Fibroblast of lung (primary cell): ENCODE measurements at regions not wholly inside any gene's neighbourhood (a gene's known extent, or its start where the extent isn't known, plus 50 kb on each side); places are given as distances from the start of the nearest gene placed in this dataset.

Experiments used
- DNase-seq, 2 donors: peaks; one replicate each; pipeline versions ENCODE4 v3.0.0 to v3.0.0-alpha.2; 2010; ENCODE audit warnings: low read depth in 2 of 2
- H2AFZ ChIP-seq: 2 replicates; pipeline ENCODE4 v1.5.1; 2012; ENCODE audit warnings: low read length, control low read depth, inconsistent platforms
- H3K27ac ChIP-seq: 2 replicates; pipeline ENCODE4 v1.5.1; 2011; ENCODE audit warnings: low read length, control low read depth; ENCODE audit not compliant: insufficient read depth
- H3K27me3 ChIP-seq: 2 replicates; pipeline ENCODE4 v1.5.1; 2011; ENCODE audit warnings: mild to moderate bottlenecking, low read length; ENCODE audit not compliant: control insufficient read depth, insufficient read depth
- H3K36me3 ChIP-seq: 2 replicates; pipeline ENCODE4 v1.5.1; 2011; ENCODE audit warnings: low read length; ENCODE audit not compliant: control insufficient read depth, insufficient read depth
- H3K4me1 ChIP-seq: 2 replicates; pipeline ENCODE4 v1.5.1; 2011; ENCODE audit warnings: low read length; ENCODE audit not compliant: control insufficient read depth, insufficient read depth; ENCODE audit errors: extremely low read depth
- H3K4me2 ChIP-seq: 2 replicates; pipeline ENCODE4 v1.5.1; 2011; ENCODE audit warnings: low read length, control low read depth; ENCODE audit not compliant: insufficient read depth; ENCODE audit errors: extremely low read depth
- H3K4me3 ChIP-seq, 4 experiments: fragments of 200-600 bp in 1 of 4; sonication (generic) in 1 of 4; replicated peaks in 1 of 4; 2 replicates each; pipeline ENCODE4 v1.5.1; 2011 to 2016; ENCODE audit warnings: low read length in 4 of 4, low read depth in 3 of 4, mild to moderate bottlenecking in 3 of 4, control low read depth in 2 of 4, inconsistent platforms in 1 of 4, mixed read lengths in 1 of 4; ENCODE audit not compliant: insufficient read depth in 1 of 4; ENCODE audit errors: control extremely low read depth in 1 of 4
- H3K79me2 ChIP-seq: 2 replicates; pipeline ENCODE4 v1.5.1; 2012; ENCODE audit warnings: mild to moderate bottlenecking, low read length, inconsistent platforms; ENCODE audit not compliant: control insufficient read depth, insufficient read depth
- H3K9ac ChIP-seq: 2 replicates; pipeline ENCODE4 v1.5.1; 2011; ENCODE audit warnings: mild to moderate bottlenecking, low read length, control low read depth; ENCODE audit not compliant: insufficient read depth
- H3K9me3 ChIP-seq: 2 replicates; pipeline ENCODE4 v1.5.1; 2012; ENCODE audit warnings: low read depth, low read length; ENCODE audit not compliant: control insufficient read depth, insufficient read depth
- H4K20me1 ChIP-seq: 2 replicates; pipeline ENCODE4 v1.5.1; 2011; ENCODE audit warnings: low read length; ENCODE audit not compliant: control insufficient read depth, insufficient read depth; ENCODE audit errors: extremely low read depth
- CTCF ChIP-seq, 2 donors: IDR thresholded peaks in 1 of 2; conservative IDR thresholded peaks in 1 of 2; 1 replicate in 1 of 2; 2 replicates in 1 of 2; pipeline ENCODE4 v1.5.1; 2011 to 2012; ENCODE audit warnings: low read length in 2 of 2, control low read depth in 1 of 2, inconsistent platforms in 1 of 2, low read depth in 1 of 2, mild to moderate bottlenecking in 1 of 2
- EZH2 ChIP-seq: IDR thresholded peaks from 2 replicates; pipeline ENCODE4 v1.5.1; 2012; ENCODE audit warnings: low read length, control low read depth, mild to moderate bottlenecking; ENCODE audit errors: missing control alignments

DNA sequence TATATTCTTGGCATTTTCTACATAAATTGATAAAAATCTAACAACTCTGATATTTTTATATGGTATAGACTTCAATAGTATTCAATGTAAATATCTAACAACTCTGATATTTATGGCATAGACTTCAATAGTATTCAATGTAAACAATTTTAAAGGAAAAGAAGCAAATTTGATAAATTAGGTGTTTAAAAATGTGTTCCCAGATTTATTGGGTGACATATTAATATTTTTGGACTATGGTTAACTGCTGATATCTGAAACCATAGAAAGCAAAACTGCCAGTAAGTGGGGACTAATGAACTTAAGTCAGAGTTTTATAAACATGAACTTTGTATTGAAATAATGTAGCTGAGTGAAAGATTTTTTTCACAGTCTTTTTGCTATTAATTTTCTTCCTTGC is 1576.0 kb upstream of the DDX18 start:
- Histone ChIP-seq H3K36me3 (no peaks in the 10 kb centered on the region), H4K20me1 (no peaks in the 10 kb centered on the region), H3K27ac (no peak overlapping the region), H3K79me2 (no peaks in the 10 kb centered on the region), H3K27me3 (no peaks in the 10 kb centered on the region), H3K4me3 (no peak overlapping the region), H3K4me1 (no peaks in the 10 kb centered on the region), H2AFZ (no peak overlapping the region), H3K9ac (no peak overlapping the region), H3K9me3 (no peaks in the 10 kb centered on the region), H3K4me2 (no peak overlapping the region)
- TF ChIP-seq CTCF (conservative IDR thresholded peaks at IDR 0.05 in 1 of 2, IDR thresholded peaks at IDR 0.05 in 1 of 2; ENCODE audit: low read depth in 1 of 2, low read length in 2 of 2), result no peak
- no peak for DNase-seq

GRCh38 chr2:116250376-116250775 is 1564.1 kb upstream of the DDX18 start:
- Histone ChIP-seq H3K36me3 (no peaks in the 10 kb centered on the region), H4K20me1 (no peaks in the 10 kb centered on the region), H3K9ac (no peak overlapping the region), H3K79me2 (no peaks in the 10 kb centered on the region), H2AFZ (no peak overlapping the region), H3K9me3 (no peaks in the 10 kb centered on the region), H3K4me3 (no peak overlapping the region), H3K4me1 (no peaks in the 10 kb centered on the region), H3K27me3 (no peaks in the 10 kb centered on the region), H3K27ac (no peak overlapping the region), H3K4me2 (no peak overlapping the region)
- TF ChIP-seq CTCF (conservative IDR thresholded peaks at IDR 0.05 in 1 of 2, IDR thresholded peaks at IDR 0.05 in 1 of 2; ENCODE audit: low read depth in 1 of 2, low read length in 2 of 2) (no peak), EZH2 (no peak)
- no peak for DNase-seq

GRCh38 chr2:116264872-116265271 is 1549.6 kb upstream of the DDX18 start:
- Histone ChIP-seq H3K9ac (no peak overlapping the region), H3K79me2 (no peaks in the 10 kb centered on the region), H3K4me3 (no peak overlapping the region), H3K9me3 (no peaks in the 10 kb centered on the region), H2AFZ (no peak overlapping the region), H3K36me3 (no peaks in the 10 kb centered on the region), H3K4me2 (no peak overlapping the region), H3K27me3 (no peaks in the 10 kb centered on the region), H4K20me1 (no peaks in the 10 kb centered on the region), H3K4me1 (no peaks in the 10 kb centered on the region), H3K27ac (no peak overlapping the region)
- DNase-seq, result no peak
- TF ChIP-seq CTCF (conservative IDR thresholded peaks at IDR 0.05 in 1 of 2, IDR thresholded peaks at IDR 0.05 in 1 of 2; ENCODE audit: low read depth in 1 of 2, low read length in 2 of 2) (no peak), EZH2 (no peak)
